Erythroblast (primary cell): ENCODE measurements at regions not wholly inside any gene's neighbourhood (a gene's known extent, or its start where the extent isn't known, plus 50 kb on each side); places are given as distances from the start of the nearest gene placed in this dataset.

Experiments
- DNase-seq, 2 experiments: peaks; one replicate each; lab custom pipeline; 2025; lab: John Stamatoyannopoulos, UW
- GATA1 ChIP-seq: IDR thresholded peaks from 2 replicates; pipeline ENCODE4 v1.6.1; 2011; ENCODE audit warnings: low read depth, mild to moderate bottlenecking, control low read depth, low read length, moderate library complexity
- POLR2A ChIP-seq: IDR thresholded peaks from 2 replicates; pipeline ENCODE4 v1.6.1; 2011; ENCODE audit warnings: mild to moderate bottlenecking, low read length

DNA sequence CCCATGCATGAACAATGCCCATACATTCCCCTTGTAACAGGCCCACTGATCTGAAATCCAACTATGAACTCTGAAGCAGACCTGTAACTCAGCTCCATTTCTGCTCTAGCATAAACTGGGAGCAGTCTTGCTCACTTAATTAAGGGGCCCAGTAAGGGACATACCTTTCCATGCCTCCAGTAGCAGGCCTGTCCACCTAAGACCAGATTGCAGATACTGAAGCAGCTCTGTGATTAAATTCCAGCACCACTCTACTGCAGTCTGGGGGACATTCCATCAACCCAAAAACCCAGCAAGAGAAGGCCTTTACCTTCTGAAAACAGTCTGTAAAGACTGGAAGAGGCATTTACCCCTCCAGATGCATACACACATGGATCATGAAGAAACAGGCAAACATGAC, 162.0 kb upstream of the NEIL3 start:
- no peak for TF ChIP-seq POLR2A
- no peak for TF ChIP-seq GATA1
- DNase-seq: no peak

DNA sequence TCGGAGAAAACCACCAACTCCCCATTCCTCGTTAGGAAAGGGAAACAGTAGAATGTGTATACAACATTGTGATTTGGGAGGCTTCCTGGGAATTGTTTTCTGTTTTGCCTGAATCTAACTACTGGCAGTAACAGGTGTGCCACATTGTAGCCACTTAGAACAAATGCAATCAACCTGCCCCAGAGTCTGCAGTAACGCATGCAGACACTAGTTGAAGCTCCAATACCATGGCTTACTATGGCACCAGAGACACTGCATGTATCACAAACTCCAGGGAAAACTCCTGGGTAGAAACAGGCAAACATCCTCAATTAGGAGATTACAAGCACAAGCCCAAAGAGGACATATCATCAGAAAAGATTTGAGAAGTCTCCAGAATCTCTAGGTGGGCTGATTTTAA, 154.2 kb upstream of the NEIL3 start:
- TF ChIP-seq GATA1: no peak
- no peak for TF ChIP-seq POLR2A
- no peak for DNase-seq

DNA sequence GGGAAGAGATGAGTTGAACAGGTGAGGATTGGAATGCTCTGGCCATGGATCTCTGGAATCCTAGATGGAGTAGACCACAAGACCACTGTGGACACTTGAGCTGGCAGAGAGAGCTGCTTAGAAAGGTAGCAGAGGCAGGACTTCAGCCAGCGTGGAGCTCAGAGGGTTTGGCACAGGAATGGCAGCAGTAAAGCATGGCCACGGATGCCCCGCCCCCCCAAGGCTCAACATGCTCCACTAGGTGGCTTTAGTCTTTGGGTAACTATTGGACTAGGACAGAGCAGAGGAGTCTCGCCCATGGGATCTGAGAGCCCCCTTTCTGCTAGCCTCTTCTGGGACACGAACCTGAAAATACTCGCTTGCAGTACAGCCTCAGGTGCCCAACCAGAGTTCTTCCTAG, 150.1 kb upstream of the NEIL3 start:
- TF ChIP-seq POLR2A: no peak
- no peak for DNase-seq

DNA sequence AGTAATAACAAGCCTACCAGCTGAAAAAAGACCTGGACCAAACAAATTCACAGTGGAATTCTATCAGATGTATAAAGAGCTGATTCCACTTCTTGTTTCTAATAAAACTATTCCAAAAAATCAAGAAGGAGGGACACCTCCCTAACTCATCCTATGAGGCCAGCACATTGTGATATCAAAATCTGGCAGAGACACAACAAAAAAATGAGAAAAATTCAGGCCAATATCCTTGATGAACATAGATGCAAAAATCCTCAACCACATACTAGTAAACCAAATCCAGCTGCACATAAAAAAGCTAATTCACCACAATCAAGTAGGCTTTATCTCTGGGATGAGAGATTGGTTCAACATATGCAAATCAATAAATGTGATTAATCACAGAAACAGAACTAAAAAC, 147.9 kb upstream of the NEIL3 start:
- DNase-seq: no peak
- TF ChIP-seq GATA1: no peak
- TF ChIP-seq POLR2A: no peak

DNA sequence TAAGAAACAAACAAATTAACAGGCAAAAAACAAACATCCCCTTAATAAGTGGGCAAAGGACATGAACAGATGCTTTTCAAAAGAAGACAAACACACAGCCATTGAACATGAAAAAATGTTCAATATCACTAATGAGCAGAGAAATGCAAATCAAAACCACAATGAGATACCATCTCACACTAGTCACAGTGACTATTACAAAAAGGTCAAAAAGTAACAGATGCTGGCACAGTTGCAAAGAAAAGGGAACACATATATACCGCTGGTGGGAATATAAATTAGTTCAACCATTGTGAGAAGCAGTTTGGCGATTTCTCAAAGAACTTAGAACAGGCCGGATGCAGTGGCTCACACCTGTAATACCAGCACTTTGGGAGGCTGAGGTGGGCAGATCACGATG, 146.1 kb upstream of the NEIL3 start:
- DNase-seq: no peak
- TF ChIP-seq GATA1 (no peak), POLR2A (no peak)

DNA sequence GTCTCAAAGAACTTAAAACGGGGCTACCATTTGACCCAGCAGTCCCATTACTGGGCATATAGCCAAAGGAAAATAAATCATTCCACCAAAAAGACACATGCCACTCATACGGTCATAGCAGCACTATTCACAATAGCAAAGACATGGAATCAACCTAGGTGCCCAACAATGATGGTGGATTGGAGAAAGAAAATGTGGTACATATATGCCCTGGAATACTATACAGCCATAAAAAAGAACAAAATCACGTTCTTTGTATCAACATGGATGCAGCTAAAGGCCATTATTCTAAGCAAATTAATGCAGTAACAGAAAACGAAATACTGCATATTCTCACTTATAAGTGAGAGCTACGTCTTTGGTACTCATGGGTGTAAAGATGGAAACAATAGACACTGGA, 138.1 kb upstream of the NEIL3 start:
- no peak for TF ChIP-seq GATA1
- no peak for TF ChIP-seq POLR2A
- DNase-seq: no peak

DNA sequence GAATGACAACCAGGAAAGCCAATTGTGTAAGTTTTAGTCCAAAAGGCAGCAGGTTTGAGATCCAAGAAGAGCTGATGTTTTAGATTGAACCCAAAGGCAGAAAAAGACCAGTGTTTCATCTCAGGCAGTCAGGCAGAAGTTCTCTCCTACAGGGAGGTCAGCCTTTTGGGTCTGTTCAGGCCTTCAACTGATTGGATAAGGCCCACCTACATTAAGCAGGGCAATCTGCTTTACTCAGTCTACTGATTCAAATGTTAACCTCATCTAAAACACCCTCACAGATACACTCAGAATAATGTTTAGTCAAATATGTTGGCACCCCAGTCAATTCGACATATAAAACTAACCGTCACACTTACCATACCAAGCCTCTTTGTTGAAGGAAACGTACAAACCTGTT, 134.2 kb upstream of the NEIL3 start:
- TF ChIP-seq POLR2A (no peak), GATA1 (no peak)
- no peak for DNase-seq

DNA sequence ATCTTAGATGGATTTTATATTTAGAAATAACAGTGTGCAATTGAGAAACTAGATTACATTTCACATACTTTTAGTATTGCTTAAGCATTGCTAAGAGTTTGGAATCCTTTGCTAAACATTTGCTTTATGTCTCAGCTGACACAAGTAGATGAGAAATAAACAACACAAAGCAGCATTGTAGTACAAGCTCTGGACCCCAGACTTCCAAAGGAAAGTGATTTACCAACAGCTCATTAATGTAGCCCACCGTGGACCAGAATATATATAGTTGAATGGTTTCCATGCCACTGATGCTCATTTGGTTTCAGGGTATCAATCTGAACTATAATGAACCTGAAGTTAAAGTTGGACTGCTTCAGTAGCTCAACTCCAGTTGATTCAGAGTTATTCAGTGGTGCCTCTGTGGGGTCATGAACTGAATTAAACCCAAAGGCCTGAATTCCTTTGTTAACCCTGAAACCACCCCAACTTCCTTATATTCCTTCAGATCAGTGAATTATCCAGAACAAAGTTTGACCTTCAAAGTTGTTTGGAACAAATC, 132.1 kb upstream of the NEIL3 start:
- DNase-seq: no peak
- TF ChIP-seq POLR2A: no peak
- TF ChIP-seq GATA1: no peak

DNA sequence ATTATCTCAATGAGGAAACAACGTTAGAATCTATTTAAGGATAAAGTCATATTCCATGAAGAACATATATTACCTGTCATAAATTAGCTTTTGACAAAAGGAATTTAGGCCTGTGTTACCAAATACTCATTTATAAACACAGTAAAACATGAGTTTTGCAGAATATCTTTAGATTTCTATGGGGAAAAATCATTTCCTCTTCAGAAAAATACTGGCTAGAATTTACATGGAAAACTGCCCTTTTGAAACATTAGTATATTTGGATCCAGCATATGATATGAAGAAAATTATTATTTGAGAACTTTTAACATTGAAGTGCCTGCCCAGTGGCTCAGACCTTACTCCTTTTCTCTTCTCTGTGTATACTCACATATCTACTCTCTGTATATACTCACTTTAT, 131.4 kb upstream of the NEIL3 start:
- DNase-seq: no peak
- TF ChIP-seq GATA1 (no peak), POLR2A (no peak)

DNA sequence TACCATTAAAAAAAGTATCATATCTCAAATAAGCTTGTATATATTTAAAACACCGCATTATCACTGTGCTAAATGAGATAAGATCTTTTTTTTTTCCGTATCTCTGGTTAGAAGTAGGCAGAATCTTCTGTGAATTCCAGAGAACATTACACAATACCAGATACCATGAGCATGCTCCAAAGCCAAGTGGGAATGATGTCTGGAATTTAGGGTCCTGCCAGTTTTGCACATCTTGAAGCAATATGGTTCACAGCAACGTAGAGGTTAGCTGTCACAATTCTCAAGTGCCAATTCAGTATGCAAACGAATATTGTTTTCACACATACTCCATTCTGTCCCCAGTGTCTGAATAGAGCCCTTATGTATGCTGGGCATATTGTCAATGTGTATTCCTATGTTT, 127.5 kb upstream of the NEIL3 start:
- no peak for TF ChIP-seq GATA1
- TF ChIP-seq POLR2A: no peak
- DNase-seq: no peak

DNA sequence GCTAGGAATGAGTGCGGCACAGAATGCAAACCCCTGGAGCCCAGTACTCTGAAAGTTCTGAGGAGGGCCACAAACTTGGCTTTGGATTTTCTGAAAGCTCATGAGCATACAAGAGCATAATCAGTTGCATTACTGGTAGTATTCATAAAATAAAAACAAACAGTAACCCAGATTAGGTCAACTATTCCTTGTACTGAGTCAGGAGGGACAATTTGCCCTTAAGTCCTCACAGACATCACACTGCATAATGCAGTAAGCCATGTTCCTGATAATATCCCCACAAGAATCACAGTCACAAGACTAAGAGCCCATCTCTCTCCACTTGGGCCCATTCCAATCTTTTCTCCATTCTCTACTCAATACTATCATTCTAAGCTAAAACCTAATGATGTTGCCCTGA, 126.9 kb upstream of the NEIL3 start:
- TF ChIP-seq POLR2A (no peak), GATA1 (no peak)

DNA sequence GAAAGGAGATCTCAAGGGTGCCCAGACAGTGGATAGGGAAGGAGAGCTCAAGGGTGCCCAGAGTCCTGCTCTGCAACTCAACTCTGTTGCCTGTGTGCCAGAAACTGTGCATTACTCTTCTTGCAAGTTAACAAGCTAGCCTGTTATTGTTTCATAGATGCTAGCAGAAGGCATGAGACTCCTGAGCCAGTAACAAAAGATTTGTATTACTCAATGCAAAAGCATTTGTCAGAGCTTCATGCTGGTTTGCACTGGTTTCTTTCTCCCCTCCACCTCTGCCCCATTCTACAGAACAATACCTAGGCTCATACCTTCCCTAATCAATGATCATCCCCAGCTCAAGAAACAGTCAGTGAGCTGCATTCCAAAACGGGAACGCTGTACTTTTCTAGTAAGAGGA, 124.5 kb upstream of the NEIL3 start:
- TF ChIP-seq GATA1: no peak
- no peak for TF ChIP-seq POLR2A
- no peak for DNase-seq

More for the DNA sequence above, 126.9 kb upstream of the NEIL3 start:
- DNase-seq: no peak

DNA sequence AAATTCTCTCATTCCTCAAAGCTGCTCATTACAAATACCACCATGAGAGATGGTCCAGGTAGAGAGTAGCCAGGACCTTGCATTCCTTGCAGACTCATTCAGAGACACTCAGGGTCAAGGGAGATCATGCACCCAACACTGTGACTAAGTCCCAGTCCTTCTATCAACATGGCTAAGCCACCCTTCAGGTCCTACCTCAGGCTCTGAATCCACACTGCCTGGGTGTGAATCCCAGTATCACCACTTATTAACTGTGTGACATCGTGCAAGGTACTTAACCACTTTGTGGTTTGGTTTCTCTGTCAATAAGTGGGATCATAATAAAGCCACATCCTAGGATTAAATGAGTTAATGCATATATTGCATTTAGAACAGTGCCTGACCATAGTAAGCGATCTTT, 124.1 kb upstream of the NEIL3 start:
- TF ChIP-seq POLR2A (no peak), GATA1 (no peak)
- DNase-seq: no peak

DNA sequence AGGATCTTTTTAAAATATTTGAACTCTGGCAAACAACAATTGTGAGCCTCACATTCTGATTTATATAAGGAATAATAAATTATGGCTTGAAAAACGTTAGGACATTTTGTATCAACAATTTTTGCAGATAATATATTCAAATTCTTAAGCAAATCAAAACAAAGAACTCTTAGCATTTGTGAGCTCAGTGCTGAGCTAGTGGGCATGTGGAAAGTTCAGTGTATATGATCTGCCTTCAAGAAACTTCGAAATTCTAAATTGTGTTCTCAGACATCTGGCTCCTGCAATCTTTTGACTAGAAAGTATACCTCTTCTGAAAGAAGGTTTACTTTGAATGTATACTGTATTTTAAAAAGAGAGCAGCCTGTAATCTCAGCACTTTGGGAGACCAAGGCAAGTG, 122.3 kb upstream of the NEIL3 start:
- no peak for DNase-seq
- TF ChIP-seq GATA1: no peak
- no peak for TF ChIP-seq POLR2A

DNA sequence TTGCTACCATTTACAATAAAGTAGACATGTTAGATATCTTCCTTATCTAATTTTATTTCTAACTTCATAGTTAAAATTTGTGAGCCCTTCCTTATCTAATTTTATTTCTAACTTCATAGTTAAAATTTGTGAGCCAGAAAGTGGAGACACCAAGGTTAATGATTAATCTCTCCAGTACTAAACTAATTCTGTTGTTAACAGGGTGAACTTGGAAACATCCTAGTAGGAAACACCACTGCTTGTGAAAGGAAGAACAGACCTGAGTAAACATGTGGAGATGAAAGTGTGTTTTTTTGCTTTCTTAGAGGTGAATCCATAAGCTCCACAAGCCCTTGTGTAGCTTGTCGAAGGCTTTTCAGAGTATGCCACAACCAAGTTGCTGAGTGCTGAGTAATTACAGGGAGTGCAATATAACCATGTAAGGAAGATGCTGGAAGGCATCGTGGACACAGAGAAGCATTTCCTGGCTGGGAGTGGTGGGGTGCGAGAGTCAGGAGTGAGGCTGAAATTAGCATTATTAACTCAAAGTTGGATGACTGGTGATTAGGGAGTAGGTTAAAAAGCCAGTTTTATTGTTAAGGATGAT, 118.6 kb upstream of the NEIL3 start:
- TF ChIP-seq POLR2A (no peak), GATA1 (no peak)
- no peak for DNase-seq
